ENCODE measurements at regions not wholly inside any gene's neighbourhood (a gene's known extent, or its start where the extent isn't known, plus 50 kb on each side); places are given as distances from the start of the nearest gene placed in this dataset.

GRCh38 chr10:36802490-36803153 lies 322.8 kb upstream of the ANKRD30A start:
- H3K27me3 ChIP-seq (ENCODE audit: control insufficient read depth, insufficient read depth, low read length) = no peaks in the 10 kb centered on the region
- H2AFZ ChIP-seq = peak overlapping the region; percentile 23
- no peak overlapping the region for H3K4me3 ChIP-seq (ENCODE audit: low read depth, low read length)
- H3K9me3 ChIP-seq (ENCODE audit: control insufficient read depth, low read length) = no peaks in the 10 kb centered on the region
- TF ChIP-seq, protein P1, sequence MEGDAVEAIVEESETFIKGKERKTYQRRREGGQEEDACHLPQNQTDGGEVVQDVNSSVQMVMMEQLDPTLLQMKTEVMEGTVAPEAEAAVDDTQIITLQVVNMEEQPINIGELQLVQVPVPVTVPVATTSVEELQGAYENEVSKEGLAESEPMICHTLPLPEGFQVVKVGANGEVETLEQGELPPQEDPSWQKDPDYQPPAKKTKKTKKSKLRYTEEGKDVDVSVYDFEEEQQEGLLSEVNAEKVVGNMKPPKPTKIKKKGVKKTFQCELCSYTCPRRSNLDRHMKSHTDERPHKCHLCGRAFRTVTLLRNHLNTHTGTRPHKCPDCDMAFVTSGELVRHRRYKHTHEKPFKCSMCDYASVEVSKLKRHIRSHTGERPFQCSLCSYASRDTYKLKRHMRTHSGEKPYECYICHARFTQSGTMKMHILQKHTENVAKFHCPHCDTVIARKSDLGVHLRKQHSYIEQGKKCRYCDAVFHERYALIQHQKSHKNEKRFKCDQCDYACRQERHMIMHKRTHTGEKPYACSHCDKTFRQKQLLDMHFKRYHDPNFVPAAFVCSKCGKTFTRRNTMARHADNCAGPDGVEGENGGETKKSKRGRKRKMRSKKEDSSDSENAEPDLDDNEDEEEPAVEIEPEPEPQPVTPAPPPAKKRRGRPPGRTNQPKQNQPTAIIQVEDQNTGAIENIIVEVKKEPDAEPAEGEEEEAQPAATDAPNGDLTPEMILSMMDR (IDR thresholded peaks at IDR 0.05) = no peak
- no peaks in the 10 kb centered on the region for H3K4me1 ChIP-seq
- no peak overlapping the region for H3K27ac ChIP-seq
- H3K36me3 ChIP-seq (ENCODE audit: control insufficient read depth, insufficient read depth, low read length) = no peaks in the 10 kb centered on the region
- no peaks in the 10 kb centered on the region for H3K79me2 ChIP-seq
- no peak overlapping the region for H3K4me2 ChIP-seq (ENCODE audit: low read length)
- H3K9ac ChIP-seq = no peak overlapping the region

GRCh38 chr10:36801660-36802059 lies 323.7 kb upstream of the ANKRD30A start:
- no peak overlapping the region for H3K27ac ChIP-seq
- no peaks in the 10 kb centered on the region for H3K4me1 ChIP-seq
- TF ChIP-seq, protein P1 (IDR thresholded peaks at IDR 0.05) = no peak
- H3K9me3 ChIP-seq (ENCODE audit: control insufficient read depth, low read length) = no peaks in the 10 kb centered on the region
- H3K4me2 ChIP-seq (ENCODE audit: low read length) = no peak overlapping the region
- H3K9ac ChIP-seq = no peak overlapping the region
- no peak overlapping the region for H3K4me3 ChIP-seq (ENCODE audit: low read depth, low read length)
- H3K27me3 ChIP-seq (ENCODE audit: control insufficient read depth, insufficient read depth, low read length) = no peaks in the 10 kb centered on the region
- H3K36me3 ChIP-seq (ENCODE audit: control insufficient read depth, insufficient read depth, low read length) = no peaks in the 10 kb centered on the region
- no peaks in the 10 kb centered on the region for H3K79me2 ChIP-seq
- H2AFZ ChIP-seq = no peak overlapping the region

DNA sequence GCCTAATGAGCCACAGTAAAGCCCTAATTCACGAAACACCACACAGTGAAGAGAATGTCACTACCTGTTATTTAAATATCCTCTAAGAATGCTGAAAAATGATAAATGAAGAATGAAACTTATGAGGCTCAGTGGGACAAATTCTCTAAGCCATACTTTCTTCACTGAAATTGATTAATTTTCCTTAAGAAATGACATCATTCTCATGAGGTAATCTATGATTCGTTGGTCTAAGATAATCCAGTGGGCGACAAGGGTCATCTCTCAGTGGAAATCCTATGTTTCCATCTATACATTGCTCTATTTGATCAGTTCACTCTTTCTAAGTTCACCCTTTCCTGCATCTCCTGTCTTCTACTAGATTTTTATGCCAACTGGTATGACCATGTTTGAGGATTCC lies 330.4 kb upstream of the ANKRD30A start:
- H2AFZ ChIP-seq = no peak overlapping the region
- no peak overlapping the region for H3K4me3 ChIP-seq (ENCODE audit: low read depth, low read length)
- H3K4me1 ChIP-seq = no peaks in the 10 kb centered on the region
- no peaks in the 10 kb centered on the region for H3K27me3 ChIP-seq (ENCODE audit: control insufficient read depth, insufficient read depth, low read length)
- no peaks in the 10 kb centered on the region for H3K9me3 ChIP-seq (ENCODE audit: control insufficient read depth, low read length)
- H3K79me2 ChIP-seq = no peaks in the 10 kb centered on the region
- H3K4me2 ChIP-seq (ENCODE audit: low read length) = no peak overlapping the region
- H3K9ac ChIP-seq = no peak overlapping the region
- H3K27ac ChIP-seq = no peak overlapping the region
- H3K36me3 ChIP-seq (ENCODE audit: control insufficient read depth, insufficient read depth, low read length) = no peaks in the 10 kb centered on the region
- TF ChIP-seq, protein P1 (IDR thresholded peaks at IDR 0.05) = no peak

GRCh38 chr10:36789974-36790373 lies 335.4 kb upstream of the ANKRD30A start:
- H3K4me3 ChIP-seq (ENCODE audit: low read depth, low read length) = no peak overlapping the region
- H3K9me3 ChIP-seq (ENCODE audit: control insufficient read depth, low read length) = no peaks in the 10 kb centered on the region
- H3K27ac ChIP-seq = no peak overlapping the region
- no peak overlapping the region for H3K9ac ChIP-seq
- no peaks in the 10 kb centered on the region for H3K4me1 ChIP-seq
- TF ChIP-seq, protein P1 (IDR thresholded peaks at IDR 0.05) = no peak
- H3K27me3 ChIP-seq (ENCODE audit: control insufficient read depth, insufficient read depth, low read length) = no peaks in the 10 kb centered on the region
- no peak overlapping the region for H3K4me2 ChIP-seq (ENCODE audit: low read length)
- no peaks in the 10 kb centered on the region for H3K79me2 ChIP-seq
- no peaks in the 10 kb centered on the region for H3K36me3 ChIP-seq (ENCODE audit: control insufficient read depth, insufficient read depth, low read length)
- no peak overlapping the region for H2AFZ ChIP-seq

DNA sequence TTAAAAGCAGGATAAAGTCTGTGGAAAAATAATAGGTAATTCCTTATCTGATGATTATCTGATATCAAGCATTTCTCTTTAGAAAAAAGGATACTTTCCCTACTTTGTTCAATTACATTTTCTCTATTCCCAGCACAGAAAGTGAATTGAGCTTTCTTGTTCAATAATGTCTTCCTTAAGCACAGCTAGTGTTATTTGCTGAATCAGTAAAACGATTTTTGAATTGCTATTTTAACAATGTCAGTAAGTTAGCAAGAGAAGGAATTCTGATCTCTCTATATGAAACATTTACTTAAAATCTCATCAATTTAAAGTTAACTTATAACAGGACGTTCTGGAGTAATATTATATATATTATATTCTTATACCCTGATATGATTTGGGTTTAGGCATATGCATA lies 337.2 kb upstream of the ANKRD30A start:
- no peaks in the 10 kb centered on the region for H3K9me3 ChIP-seq (ENCODE audit: control insufficient read depth, low read length)
- H3K4me3 ChIP-seq (ENCODE audit: low read depth, low read length) = no peak overlapping the region
- no peak overlapping the region for H3K9ac ChIP-seq
- H3K4me1 ChIP-seq = no peaks in the 10 kb centered on the region
- TF ChIP-seq, protein P1 (IDR thresholded peaks at IDR 0.05) = no peak
- no peaks in the 10 kb centered on the region for H3K36me3 ChIP-seq (ENCODE audit: control insufficient read depth, insufficient read depth, low read length)
- H3K27me3 ChIP-seq (ENCODE audit: control insufficient read depth, insufficient read depth, low read length) = no peaks in the 10 kb centered on the region
- H3K79me2 ChIP-seq = no peaks in the 10 kb centered on the region
- no peak overlapping the region for H2AFZ ChIP-seq
- H3K27ac ChIP-seq = no peak overlapping the region
- no peak overlapping the region for H3K4me2 ChIP-seq (ENCODE audit: low read length)

Measured in parathyroid adenoma (tissue), 2 donors.